Thoracic aorta (tissue), 2 donors: ENCODE measurements at regions not wholly inside any gene's neighbourhood (a gene's known extent, or its start where the extent isn't known, plus 50 kb on each side); places are given as distances from the start of the nearest gene placed in this dataset.

Source experiments
- ATAC-seq: fragments of 150-250 bp; one replicate; pipeline ENCODE4 v1.8.0; 2017; ENCODE audit warnings: low read depth; ENCODE audit not compliant: insufficient number of reproducible peaks, low FRiP score
- DNase-seq: peaks from one replicate; pipeline ENCODE4 v3.0.0-alpha.2; 2020; ENCODE audit warnings: low spot score
- H3K27ac ChIP-seq, 2 donors: fragments of 200-600 bp; sonication (generic); 1 replicate in 1 of 2; 2 replicates in 1 of 2; pipeline ENCODE4 v1.5.1; 2016; ENCODE audit warnings: mild to moderate bottlenecking in 2 of 2, moderate library complexity in 2 of 2
- H3K27me3 ChIP-seq: fragments of 200-600 bp; sonication (generic); replicated peaks from 2 replicates; pipeline ENCODE4 v1.6.0; 2016; ENCODE audit warnings: mild to moderate bottlenecking; ENCODE audit not compliant: insufficient read depth
- H3K36me3 ChIP-seq: fragments of 200-600 bp; sonication (generic); one replicate; pipeline ENCODE4 v1.5.1; 2016
- H3K4me1 ChIP-seq, 2 donors: fragments of 200-600 bp; sonication (generic); 1 replicate in 1 of 2; 2 replicates in 1 of 2; pipeline versions ENCODE4 v1.5.1 to v1.6.0; 2016; ENCODE audit warnings: low read depth in 2 of 2, mild to moderate bottlenecking in 1 of 2; ENCODE audit not compliant: control insufficient read depth in 1 of 2
- H3K4me3 ChIP-seq: fragments of 200-600 bp; sonication (generic); 2 replicates; pipeline ENCODE4 v1.5.1; 2016; ENCODE audit warnings: mild to moderate bottlenecking
- H3K9me3 ChIP-seq: fragments of 200-600 bp; sonication (generic); 2 replicates; pipeline ENCODE4 v1.5.1; 2016
- CTCF ChIP-seq: fragments of 200-600 bp; sonication (generic); IDR thresholded peaks from one replicate; pipeline ENCODE4 v1.5.1; 2019; ENCODE audit warnings: antibody characterized with exemption

GRCh38 chr7:17158261-17158660 is 140.2 kb upstream of the AHR start:
- Histone ChIP-seq H3K4me1 (no peaks in the 10 kb centered on the region), H3K27ac (no peak overlapping the region), H3K9me3 (no peaks in the 10 kb centered on the region), H3K27me3 (no peaks in the 10 kb centered on the region), H3K4me3 (no peak overlapping the region), H3K36me3 (no peaks in the 10 kb centered on the region)
- ATAC-seq (no peak), DNase-seq (no peak)
- no peak for TF ChIP-seq CTCF

GRCh38 chr7:17159500-17160037 is 138.9 kb upstream of the AHR start:
- DNase-seq, result no peak

DNA sequence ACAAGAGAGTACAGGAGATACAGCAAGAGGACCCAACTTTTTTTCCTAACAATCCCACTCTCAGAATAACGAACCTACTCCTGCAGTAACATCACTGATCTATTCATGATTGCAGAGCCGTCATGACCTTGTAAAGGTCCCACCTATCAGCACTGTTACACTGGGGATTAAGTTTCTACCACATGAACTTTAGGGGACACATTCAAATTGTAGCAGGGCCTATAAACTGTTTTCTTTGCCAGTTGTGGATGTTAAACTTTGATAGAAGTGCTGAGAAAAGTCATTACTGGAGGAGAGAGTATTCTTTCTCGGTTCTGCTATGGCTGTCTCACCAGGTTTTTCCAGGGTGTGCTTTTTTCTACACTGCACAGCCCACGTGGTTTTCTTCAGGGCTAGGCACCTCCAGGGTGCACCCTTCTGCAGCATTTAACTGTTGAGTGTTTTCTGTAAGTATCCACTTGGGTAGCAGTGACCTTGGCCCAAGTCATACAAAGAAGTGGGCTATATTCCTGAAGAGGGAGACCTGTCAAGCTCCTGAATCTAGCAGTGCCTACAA is 131.6 kb upstream of the AHR start:
- H3K4me3 ChIP-seq, result no peak overlapping the region
- ATAC-seq (no peak), DNase-seq (no peak)
- H3K27ac ChIP-seq, result no peak overlapping the region
- no peaks in the 10 kb centered on the region for H3K27me3 ChIP-seq
- no peak for TF ChIP-seq CTCF
- no peaks in the 10 kb centered on the region for H3K36me3 ChIP-seq
- H3K9me3 ChIP-seq, result no peaks in the 10 kb centered on the region
- no peaks in the 10 kb centered on the region for H3K4me1 ChIP-seq

More at GRCh38 chr7:17159500-17160037, 138.9 kb upstream of the AHR start:
- no peak for ATAC-seq
- H3K27me3 ChIP-seq, result no peaks in the 10 kb centered on the region
- H3K36me3 ChIP-seq, result no peaks in the 10 kb centered on the region
- no peaks in the 10 kb centered on the region for H3K4me1 ChIP-seq
- TF ChIP-seq CTCF, result no peak
- H3K9me3 ChIP-seq, result no peaks in the 10 kb centered on the region
- H3K27ac ChIP-seq, result no peak overlapping the region
- no peak overlapping the region for H3K4me3 ChIP-seq

DNA sequence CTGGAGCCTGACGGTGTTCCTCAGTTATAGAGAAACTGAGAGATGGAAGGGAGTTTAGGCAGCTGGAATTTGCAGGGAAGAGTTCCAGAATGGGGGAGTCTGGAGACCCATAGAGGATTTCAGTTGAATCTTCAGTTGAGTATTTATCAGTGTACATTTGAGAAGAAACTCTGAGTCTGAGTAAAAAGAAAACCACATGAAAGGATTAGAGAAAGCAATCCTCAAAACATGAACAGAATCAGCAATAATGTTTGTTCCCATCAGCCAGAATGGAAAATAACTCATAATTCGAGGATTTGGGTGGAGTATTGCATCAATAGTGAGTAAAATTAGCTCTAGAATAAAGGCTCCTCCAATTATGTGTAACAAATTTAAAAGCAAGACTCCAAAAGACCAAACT is 130.0 kb upstream of the AHR start:
- Histone ChIP-seq H3K4me1 (no peaks in the 10 kb centered on the region), H3K27me3 (no peaks in the 10 kb centered on the region), H3K27ac (no peak overlapping the region), H3K4me3 (no peak overlapping the region), H3K36me3 (no peaks in the 10 kb centered on the region), H3K9me3 (no peaks in the 10 kb centered on the region)
- ATAC-seq (no peak), DNase-seq (no peak)
- TF ChIP-seq CTCF, result no peak

DNA sequence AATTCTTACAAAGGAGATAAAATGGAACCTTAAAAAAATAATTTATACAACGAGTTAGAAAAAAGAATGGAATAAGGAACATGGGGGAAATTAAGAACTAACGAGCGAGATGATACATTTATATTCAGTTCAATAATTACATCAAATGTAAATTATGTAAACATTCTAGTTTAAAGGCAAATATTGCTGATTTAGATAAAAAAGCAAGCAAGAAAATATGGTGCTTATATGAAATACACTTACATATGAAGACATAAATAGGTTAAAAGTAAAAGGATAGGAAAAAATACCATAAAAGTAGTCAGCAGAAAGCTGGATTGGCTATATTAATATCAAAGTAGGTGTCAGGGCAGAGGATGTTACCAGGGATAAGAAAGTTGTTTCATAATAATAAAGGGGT is 127.0 kb upstream of the AHR start:
- Histone ChIP-seq H3K9me3 (no peaks in the 10 kb centered on the region), H3K27ac (no peak overlapping the region), H3K36me3 (no peaks in the 10 kb centered on the region), H3K27me3 (no peaks in the 10 kb centered on the region), H3K4me1 (no peaks in the 10 kb centered on the region), H3K4me3 (no peak overlapping the region)
- DNase-seq (no peak), ATAC-seq (no peak)
- TF ChIP-seq CTCF, result no peak
